GM20000 (cell line): ENCODE measurements at regions not wholly inside any gene's neighbourhood (a gene's known extent, or its start where the extent isn't known, plus 50 kb on each side); places are given as distances from the start of the nearest gene placed in this dataset.

ENCODE experiments used
- DNase-seq: peaks from one replicate; pipeline ENCODE4 v3.0.0; 2012; ENCODE audit warnings: low spot score
- TF ChIP-seq, protein P1 (sequence below): IDR thresholded peaks from 2 replicates; pipeline ENCODE4 v1.5.1; 2012; ENCODE audit warnings: mild to moderate bottlenecking, control low read depth; ENCODE audit errors: extremely low read depth, missing control alignments

DNA sequence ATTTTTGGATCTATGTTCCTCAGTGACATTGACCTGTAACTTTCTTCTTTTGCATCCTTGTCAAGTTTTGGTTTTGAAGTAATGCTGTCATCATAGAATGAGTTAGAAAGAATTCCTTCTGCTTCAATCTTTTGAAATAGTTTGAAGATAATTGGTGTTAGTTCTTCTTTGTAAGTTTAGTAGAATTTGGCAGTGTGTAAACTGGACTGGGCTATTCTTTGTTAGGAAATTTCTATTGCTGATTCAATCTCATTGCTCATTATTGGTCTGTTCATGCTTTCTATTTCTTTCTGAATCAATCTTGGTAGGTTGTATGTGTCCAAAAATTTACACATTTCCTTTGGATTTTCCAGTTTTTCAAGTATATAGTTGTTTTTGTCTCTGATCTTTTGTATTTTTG lies 101.7 kb upstream of the SPRY2 start:
- TF ChIP-seq, protein P1, sequence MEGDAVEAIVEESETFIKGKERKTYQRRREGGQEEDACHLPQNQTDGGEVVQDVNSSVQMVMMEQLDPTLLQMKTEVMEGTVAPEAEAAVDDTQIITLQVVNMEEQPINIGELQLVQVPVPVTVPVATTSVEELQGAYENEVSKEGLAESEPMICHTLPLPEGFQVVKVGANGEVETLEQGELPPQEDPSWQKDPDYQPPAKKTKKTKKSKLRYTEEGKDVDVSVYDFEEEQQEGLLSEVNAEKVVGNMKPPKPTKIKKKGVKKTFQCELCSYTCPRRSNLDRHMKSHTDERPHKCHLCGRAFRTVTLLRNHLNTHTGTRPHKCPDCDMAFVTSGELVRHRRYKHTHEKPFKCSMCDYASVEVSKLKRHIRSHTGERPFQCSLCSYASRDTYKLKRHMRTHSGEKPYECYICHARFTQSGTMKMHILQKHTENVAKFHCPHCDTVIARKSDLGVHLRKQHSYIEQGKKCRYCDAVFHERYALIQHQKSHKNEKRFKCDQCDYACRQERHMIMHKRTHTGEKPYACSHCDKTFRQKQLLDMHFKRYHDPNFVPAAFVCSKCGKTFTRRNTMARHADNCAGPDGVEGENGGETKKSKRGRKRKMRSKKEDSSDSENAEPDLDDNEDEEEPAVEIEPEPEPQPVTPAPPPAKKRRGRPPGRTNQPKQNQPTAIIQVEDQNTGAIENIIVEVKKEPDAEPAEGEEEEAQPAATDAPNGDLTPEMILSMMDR = no peak
- no peak for DNase-seq

DNA sequence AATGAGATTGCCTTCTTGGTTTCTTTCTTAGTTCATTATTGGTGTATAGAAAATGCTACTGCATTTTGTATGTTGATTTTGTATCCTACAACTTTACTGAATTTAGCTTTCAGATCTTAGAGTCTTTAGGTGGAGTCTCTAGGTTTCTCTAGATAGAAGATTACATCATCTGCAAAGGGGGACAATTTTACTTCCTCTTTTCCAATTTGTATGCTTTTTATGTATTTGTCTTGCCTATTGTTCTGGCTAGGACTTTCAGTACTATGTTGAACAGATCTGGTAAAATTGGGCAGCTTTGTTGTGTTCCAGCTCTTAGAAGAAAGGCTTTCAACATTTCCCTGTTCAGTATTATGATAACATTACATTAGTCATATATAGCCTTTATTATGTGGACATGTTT lies 101.0 kb upstream of the SPRY2 start:
- DNase-seq = no peak
- TF ChIP-seq, protein P1 = no peak

DNA sequence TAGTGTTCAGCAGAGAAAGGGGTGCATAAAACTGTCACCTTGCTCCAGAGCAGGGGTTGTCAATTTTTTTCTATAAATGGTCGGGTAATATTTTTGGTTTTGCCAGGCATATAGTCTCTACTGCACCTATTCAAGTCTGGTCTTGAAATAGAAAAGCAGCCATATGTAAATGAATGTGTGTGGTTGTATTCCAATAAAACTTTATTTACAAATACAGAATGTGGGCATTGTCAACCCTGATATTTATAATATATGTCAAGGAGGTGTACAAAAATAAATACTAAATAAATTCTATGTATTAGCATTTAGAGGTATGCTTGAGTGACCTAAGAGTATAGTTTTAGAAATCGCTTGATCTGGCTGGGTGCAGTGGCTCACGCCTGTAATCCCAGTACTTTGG lies 97.6 kb upstream of the SPRY2 start:
- no peak for DNase-seq
- TF ChIP-seq, protein P1 = no peak

DNA sequence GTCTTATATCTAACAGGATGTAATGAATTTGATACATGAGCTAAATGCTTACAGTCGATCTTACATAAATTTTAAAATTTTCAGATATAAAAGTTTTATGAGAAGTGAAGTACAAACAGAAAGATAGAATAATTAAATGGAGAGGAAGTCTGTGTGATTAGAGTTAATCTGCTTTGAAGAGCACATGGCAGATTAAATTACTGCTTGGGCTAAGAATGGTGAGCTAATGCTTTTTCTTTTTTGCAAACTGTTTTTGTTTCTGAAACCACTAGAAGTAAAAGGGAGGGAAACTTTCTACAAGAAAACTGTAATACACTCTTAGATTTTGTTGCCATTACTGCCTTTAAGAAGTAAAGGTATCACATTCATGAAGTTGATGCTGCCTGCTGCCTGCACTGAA lies 96.3 kb upstream of the SPRY2 start:
- TF ChIP-seq, protein P1 = no peak
- DNase-seq = no peak

DNA sequence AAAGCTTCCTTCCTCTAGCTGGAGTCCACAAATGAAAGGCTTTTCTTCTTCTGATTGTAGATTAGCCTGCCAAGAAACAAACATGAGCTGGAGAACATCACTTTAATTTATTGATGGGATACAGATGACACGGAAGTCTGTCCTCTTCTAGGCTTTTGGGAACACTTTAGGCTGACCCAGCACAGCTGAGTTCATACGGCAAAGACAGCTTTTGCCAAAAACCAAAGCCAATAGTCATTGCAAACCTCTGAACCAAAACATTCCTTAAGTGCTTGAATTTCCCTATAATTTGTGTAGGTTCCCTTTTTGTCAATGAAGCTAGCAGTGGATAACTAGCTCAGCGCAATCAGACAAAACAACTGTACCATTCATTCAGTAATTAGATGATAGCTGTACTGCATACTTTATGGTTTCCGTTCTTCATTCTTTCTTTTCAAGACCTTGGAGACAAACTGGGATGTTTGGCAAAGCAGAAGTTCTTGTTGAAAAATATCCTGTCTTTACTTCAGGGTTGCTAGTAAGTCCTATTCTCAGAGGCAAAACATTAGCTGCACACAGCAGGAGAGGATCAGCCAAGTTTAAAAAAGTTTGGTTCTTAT lies 95.7 kb upstream of the SPRY2 start:
- TF ChIP-seq, protein P1 = no peak
- DNase-seq = no peak

DNA sequence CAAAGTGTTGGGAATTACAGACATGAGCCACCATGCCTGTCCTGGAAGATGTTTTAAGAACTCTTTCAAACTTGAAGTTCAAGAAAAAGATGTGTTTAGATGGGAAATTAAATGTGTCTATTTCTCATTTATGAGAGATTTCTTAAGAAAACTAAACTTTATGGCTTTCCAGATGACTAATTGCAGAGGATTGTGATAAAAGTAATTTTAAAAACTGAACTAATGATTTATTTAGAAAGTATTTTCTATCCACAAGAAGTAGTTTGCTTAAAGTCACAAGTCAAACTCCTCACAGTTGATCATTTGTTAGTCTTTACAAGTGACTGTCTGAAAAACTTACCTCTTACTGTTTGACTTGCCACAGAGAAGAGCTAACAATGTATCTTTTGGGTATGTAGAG lies 89.6 kb upstream of the SPRY2 start:
- DNase-seq = no peak
- TF ChIP-seq, protein P1 = no peak

DNA sequence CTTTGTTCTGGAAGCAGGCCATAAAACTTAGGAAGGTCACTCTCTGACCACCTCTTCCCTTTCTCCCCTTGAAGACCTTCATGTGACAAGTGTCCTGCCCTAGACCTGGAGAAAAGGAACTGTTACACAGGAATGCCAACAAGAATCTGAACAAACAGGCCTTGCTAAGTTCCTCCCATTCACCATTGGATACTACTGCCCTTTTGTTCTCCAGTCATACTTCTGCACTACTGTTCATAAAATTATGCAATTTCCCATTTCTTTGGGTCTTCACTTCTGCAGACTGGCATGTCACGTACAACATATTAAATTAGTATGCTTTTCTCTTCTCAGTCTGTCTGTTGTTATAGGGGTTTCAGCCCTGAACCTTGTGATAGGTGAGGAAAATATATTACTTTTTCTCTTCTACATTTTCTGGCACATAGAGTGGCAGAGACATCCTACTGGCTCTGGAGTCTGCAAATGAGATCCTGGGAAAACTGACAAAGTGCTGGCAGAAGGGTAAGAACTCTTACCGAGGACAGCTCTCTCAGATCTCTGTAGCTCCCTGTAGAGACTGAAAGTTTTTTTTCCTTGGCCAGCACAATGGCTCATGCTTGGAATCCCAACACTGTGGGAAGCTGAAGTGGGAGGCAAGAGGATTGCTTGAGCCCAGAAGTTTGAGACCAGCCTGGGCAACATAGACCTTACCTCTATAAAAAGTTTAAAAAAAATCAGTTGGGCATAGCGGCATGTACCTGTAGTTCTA lies 87.6 kb upstream of the SPRY2 start:
- DNase-seq = no peak

More for the DNA sequence above, 87.6 kb upstream of the SPRY2 start:
- TF ChIP-seq, protein P1 = no peak
